Stimulated activated naive B cell treated with anti-CD40 and anti-IgM and Interleukin-4, amounts not matched to agents 10 μg/mL and 1 μg/mL and 100 μg/mL, for 72 hours (primary cell): ENCODE measurements at regions not wholly inside any gene's neighbourhood (a gene's known extent, or its start where the extent isn't known, plus 50 kb on each side); places are given as distances from the start of the nearest gene placed in this dataset.

Source experiments
- ATAC-seq, 2 donors: fragments of 150-1000 bp; cut with Tn5 transposase; replicated peaks; 2 replicates each; pipeline ENCODE4 v1.10.0; 2021; ENCODE audit warnings: moderate library complexity in 1 of 2
- DNase-seq: peaks from one replicate; pipeline ENCODE4 v3.0.0; 2021
- H3K27ac Mint-ChIP-seq: one replicate; pipeline ENCODE4 v1.8.0; 2022; ENCODE audit warnings: mild to moderate bottlenecking, mixed read lengths
- H3K27me3 Mint-ChIP-seq, 2 donors: one replicate each; pipeline ENCODE4 v1.8.0; 2022; ENCODE audit warnings: mixed read lengths in 2 of 2
- H3K36me3 Mint-ChIP-seq, 2 donors: one replicate each; pipeline ENCODE4 v1.8.0; 2022; ENCODE audit warnings: mixed read lengths in 2 of 2, mild to moderate bottlenecking in 1 of 2
- H3K4me1 Mint-ChIP-seq, 2 donors: one replicate each; pipeline ENCODE4 v1.8.0; 2022; ENCODE audit warnings: mixed read lengths in 2 of 2, mild to moderate bottlenecking in 1 of 2
- H3K4me3 Mint-ChIP-seq, 2 donors: one replicate each; pipeline ENCODE4 v1.8.0; 2022; ENCODE audit warnings: mild to moderate bottlenecking in 2 of 2, mixed read lengths in 2 of 2, moderate library complexity in 1 of 2
- H3K9me3 Mint-ChIP-seq, 2 donors: one replicate each; pipeline ENCODE4 v1.8.0; 2022; ENCODE audit warnings: mixed read lengths in 2 of 2, mild to moderate bottlenecking in 1 of 2

GRCh38 chr3:144444061-144444460 lies 472.4 kb downstream of the DIPK2A start:
- no peaks in the 10 kb centered on the region for H3K9me3 Mint-ChIP-seq
- H3K27ac Mint-ChIP-seq = no peak overlapping the region
- no peak for ATAC-seq
- no peaks in the 10 kb centered on the region for H3K4me1 Mint-ChIP-seq
- no peaks in the 10 kb centered on the region for H3K27me3 Mint-ChIP-seq
- DNase-seq = no peak
- H3K36me3 Mint-ChIP-seq = no peaks in the 10 kb centered on the region
- H3K4me3 Mint-ChIP-seq = no peak overlapping the region

DNA sequence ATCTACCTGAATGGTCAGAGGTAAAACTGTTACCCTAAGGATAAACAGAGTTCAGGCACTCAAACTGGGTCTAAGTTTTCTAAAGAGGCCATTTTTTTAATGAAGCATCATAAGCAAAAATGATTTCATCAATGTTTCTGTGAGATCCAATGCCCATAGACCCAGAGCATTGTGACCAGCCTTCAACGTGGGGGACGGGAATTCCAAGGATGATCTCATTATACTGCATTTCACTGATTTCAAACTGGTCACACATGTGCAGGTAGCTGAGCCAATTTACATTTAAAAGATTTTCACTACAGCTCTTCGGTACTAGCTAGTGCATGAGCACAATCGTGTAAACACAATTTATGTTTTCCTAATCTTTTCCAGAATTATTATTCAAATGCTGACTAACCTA lies 472.9 kb downstream of the DIPK2A start:
- H3K27ac Mint-ChIP-seq = no peak overlapping the region
- H3K36me3 Mint-ChIP-seq = no peaks in the 10 kb centered on the region
- no peaks in the 10 kb centered on the region for H3K4me1 Mint-ChIP-seq
- H3K27me3 Mint-ChIP-seq = no peaks in the 10 kb centered on the region
- ATAC-seq (no peak), DNase-seq (no peak)
- no peak overlapping the region for H3K4me3 Mint-ChIP-seq
- H3K9me3 Mint-ChIP-seq = no peaks in the 10 kb centered on the region

DNA sequence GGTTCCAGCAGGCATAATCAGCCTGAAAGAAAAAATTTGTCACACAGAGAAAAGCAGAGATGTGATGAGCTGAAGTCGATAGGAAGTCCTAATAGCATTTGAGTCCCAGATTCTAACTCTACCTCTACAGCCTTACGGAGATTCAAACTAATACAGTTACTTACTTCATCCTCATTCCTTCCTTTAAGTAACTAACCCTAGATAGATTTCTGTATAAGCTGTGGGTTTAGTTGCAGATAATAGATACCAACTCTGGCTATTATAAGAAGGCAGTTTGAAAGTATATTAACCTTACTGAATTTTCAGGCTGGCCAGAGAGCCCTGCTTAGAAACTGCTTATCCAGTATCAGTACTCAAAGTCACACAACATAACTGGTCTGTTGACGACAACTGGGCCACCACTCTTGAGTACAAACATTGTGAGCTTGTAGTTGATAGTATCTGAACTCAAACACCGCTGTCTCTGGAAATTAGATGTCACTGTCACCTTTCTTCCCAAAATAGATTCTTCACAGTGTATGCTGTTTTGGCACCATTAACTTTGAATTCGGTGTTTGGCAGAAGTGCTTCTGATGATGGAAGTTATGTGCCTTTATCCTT lies 484.3 kb downstream of the DIPK2A start:
- no peaks in the 10 kb centered on the region for H3K4me1 Mint-ChIP-seq
- DNase-seq (no peak), ATAC-seq (no peak)
- no peaks in the 10 kb centered on the region for H3K9me3 Mint-ChIP-seq
- H3K36me3 Mint-ChIP-seq = no peaks in the 10 kb centered on the region
- no peak overlapping the region for H3K27ac Mint-ChIP-seq
- peaks cover 4 to 9% of the 10 kb centered on the region in 2 donors for H3K27me3 Mint-ChIP-seq
- H3K4me3 Mint-ChIP-seq = no peak overlapping the region

GRCh38 chr3:144457758-144458157 lies 486.1 kb downstream of the DIPK2A start:
- H3K4me3 Mint-ChIP-seq = no peak overlapping the region
- ATAC-seq = no peak

GRCh38 chr3:144458283-144458682 lies 486.7 kb downstream of the DIPK2A start:
- H3K4me3 Mint-ChIP-seq = no peak overlapping the region
- DNase-seq = no peak
- H3K36me3 Mint-ChIP-seq = no peaks in the 10 kb centered on the region
- H3K27me3 Mint-ChIP-seq = peaks cover 4 to 9% of the 10 kb centered on the region in 2 donors
- H3K4me1 Mint-ChIP-seq = no peaks in the 10 kb centered on the region
- no peak for ATAC-seq
- H3K9me3 Mint-ChIP-seq = no peaks in the 10 kb centered on the region
- H3K27ac Mint-ChIP-seq = no peak overlapping the region

More at GRCh38 chr3:144457758-144458157, 486.1 kb downstream of the DIPK2A start:
- Mint-ChIP-seq H3K9me3 (no peaks in the 10 kb centered on the region), H3K4me1 (no peaks in the 10 kb centered on the region), H3K36me3 (no peaks in the 10 kb centered on the region), H3K27ac (peak overlapping the region; percentile 2), H3K27me3 (peaks cover 4 to 9% of the 10 kb centered on the region in 2 donors)
- DNase-seq = no peak

DNA sequence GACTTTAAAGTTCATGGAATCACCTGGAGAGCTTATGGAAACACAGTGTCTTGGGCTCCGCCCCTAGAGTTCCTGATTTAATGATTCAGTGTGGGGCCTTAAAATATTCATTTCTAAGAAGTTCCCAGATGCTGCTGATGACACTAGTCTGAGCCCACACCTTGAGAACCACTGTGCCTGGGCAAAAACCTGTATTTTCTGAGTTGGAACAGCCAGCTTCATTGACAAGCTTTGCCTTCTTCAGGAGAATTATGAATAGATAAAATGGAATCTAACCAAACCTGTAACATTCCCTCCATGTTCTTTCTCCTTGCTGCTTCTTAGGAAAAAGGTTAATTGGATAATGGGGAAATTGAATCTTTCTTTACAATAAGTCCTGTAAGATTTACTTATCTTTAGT lies 490.7 kb downstream of the DIPK2A start:
- Mint-ChIP-seq H3K36me3 (no peaks in the 10 kb centered on the region), H3K9me3 (no peaks in the 10 kb centered on the region), H3K4me3 (no peak overlapping the region), H3K27ac (no peak overlapping the region), H3K4me1 (no peaks in the 10 kb centered on the region), H3K27me3 (peaks cover 4 to 9% of the 10 kb centered on the region in 2 donors)
- ATAC-seq = no peak
- no peak for DNase-seq

DNA sequence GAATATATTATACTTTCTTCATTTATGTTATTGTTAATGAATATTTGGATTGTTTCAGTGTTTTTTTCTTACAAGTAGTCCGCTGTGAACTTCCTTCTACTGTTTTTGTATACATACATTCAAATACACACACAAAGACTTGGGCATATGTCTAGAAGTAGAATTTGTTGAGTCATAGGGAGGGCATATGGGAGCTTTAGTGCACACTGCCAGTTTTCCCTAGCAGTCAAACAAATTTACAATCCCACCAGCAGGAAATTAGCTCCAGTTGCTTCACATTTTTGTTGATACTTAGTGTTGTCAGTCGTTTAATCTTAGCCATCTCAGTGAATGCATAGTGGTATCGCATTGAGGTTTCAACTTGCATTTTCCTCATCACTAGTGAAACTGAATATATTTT lies 492.3 kb downstream of the DIPK2A start:
- DNase-seq (no peak), ATAC-seq (no peak)
- no peak overlapping the region for H3K27ac Mint-ChIP-seq
- H3K9me3 Mint-ChIP-seq = no peaks in the 10 kb centered on the region
- no peaks in the 10 kb centered on the region for H3K27me3 Mint-ChIP-seq
- H3K36me3 Mint-ChIP-seq = no peaks in the 10 kb centered on the region
- no peaks in the 10 kb centered on the region for H3K4me1 Mint-ChIP-seq
- H3K4me3 Mint-ChIP-seq = no peak overlapping the region

DNA sequence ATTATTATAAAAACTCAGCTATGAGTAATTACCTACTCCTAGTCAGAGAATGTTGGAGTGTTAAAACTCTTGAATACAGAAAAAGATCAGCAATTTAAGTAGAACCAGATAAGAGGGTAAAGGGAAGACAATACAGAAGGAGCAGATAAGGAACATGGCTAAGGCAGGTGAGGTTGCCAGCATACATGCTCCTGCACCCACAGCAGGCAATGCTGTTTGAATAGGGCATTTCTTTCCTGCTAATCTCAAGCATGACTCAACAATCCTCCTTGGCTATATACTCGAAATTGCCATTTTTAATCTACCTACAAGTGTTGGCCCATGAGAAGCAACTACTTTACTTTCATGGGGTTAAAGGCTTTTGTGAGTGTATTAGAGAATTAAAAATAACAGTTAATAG lies 494.5 kb downstream of the DIPK2A start:
- H3K4me1 Mint-ChIP-seq = no peaks in the 10 kb centered on the region
- no peak for ATAC-seq
- H3K27me3 Mint-ChIP-seq = no peaks in the 10 kb centered on the region
- no peak for DNase-seq
- no peak overlapping the region for H3K4me3 Mint-ChIP-seq
- H3K36me3 Mint-ChIP-seq = no peaks in the 10 kb centered on the region
- H3K9me3 Mint-ChIP-seq = no peaks in the 10 kb centered on the region
- no peak overlapping the region for H3K27ac Mint-ChIP-seq

GRCh38 chr3:144466540-144466939 lies 494.9 kb downstream of the DIPK2A start:
- ATAC-seq (no peak), DNase-seq (no peak)
- no peaks in the 10 kb centered on the region for H3K27me3 Mint-ChIP-seq
- no peaks in the 10 kb centered on the region for H3K9me3 Mint-ChIP-seq
- no peaks in the 10 kb centered on the region for H3K4me1 Mint-ChIP-seq
- H3K36me3 Mint-ChIP-seq = no peaks in the 10 kb centered on the region
- H3K4me3 Mint-ChIP-seq = no peak overlapping the region
- H3K27ac Mint-ChIP-seq = no peak overlapping the region

- DNase-seq (no peak), ATAC-seq (no peak)
- Mint-ChIP-seq H3K4me1 (no peaks in the 10 kb centered on the region), H3K27ac (no peak overlapping the region), H3K36me3 (no peaks in the 10 kb centered on the region), H3K27me3 (no peaks in the 10 kb centered on the region), H3K9me3 (no peaks in the 10 kb centered on the region), H3K4me3 (no peak overlapping the region)
These were observed 499.0 kb downstream of the DIPK2A start for GRCh38 chr3:144470666-144471065.

DNA sequence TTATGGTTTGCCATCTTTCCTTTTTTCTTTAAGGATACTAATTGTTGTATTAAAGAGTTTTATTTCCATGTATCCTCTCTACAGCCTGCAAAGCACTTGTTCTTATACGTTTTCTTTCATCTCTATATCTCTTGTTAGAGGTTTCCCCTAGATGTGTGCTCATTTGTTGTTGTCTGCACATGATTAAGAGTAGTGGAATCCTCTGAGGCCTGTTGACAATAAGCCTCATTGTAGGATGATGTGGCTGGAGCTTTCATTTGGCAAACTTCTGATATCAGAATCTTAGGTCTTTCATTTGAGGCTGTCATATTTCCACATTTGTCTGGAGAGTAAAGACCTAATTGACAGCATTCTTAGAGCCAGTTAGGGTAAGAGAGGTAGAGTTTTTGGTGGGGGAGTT lies 506.0 kb downstream of the DIPK2A start:
- Mint-ChIP-seq H3K27ac (no peak overlapping the region), H3K27me3 (no peaks in the 10 kb centered on the region), H3K4me1 (no peaks in the 10 kb centered on the region), H3K4me3 (no peak overlapping the region), H3K9me3 (peaks cover 0 to 2% of the 10 kb centered on the region in 2 donors), H3K36me3 (peaks cover 0 to 2% of the 10 kb centered on the region in 2 donors)
- DNase-seq = no peak
- ATAC-seq = no peak

DNA sequence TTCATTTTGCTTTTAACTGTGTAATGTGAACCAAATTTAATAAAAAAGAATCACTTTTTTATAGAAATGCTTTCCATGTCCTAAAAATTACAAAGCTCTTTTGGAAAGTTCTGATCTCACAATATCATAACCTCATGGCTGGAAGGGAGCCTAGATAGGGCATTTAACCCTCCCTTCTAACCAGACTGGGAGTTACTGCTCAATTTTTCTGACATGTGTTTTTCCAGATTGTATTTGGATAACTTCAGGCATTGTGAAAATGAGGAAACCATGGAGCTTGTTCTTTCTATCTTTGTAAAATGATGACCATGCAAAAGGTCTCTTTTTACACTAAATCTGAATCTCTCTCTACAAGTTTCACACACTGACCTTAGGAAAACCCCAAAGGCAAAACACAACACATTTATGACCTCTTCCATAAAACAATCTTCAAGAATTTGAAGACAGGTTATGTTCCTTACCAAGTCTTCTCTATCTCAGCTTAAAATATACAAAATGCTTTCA lies 508.8 kb downstream of the DIPK2A start:
- Mint-ChIP-seq H3K27me3 (no peaks in the 10 kb centered on the region), H3K4me3 (no peak overlapping the region), H3K4me1 (no peaks in the 10 kb centered on the region), H3K9me3 (peaks cover 0 to 2% of the 10 kb centered on the region in 2 donors), H3K36me3 (peaks cover 0 to 2% of the 10 kb centered on the region in 2 donors), H3K27ac (no peak overlapping the region)
- no peak for ATAC-seq
- DNase-seq = no peak

DNA sequence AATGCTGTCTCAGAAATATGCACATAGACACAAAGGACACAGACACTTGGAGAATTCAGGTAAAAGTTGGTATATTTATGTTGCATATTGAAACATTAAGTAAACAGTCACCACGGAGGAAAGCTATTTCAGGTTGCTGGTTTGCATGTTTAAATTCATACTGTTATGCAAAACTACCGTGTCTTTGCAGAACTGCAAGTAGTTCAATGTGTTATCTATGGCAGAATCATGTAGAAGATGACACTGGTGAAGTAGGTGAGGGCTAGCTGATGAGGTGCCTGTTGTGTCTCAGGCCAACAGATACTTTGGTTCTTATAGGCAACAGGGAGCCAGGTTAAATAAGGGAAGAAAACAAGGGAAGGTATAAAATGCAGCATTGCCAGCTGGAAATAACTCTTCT lies 511.3 kb downstream of the DIPK2A start:
- DNase-seq (no peak), ATAC-seq (no peak)
- peaks cover 0 to 2% of the 10 kb centered on the region in 2 donors for H3K36me3 Mint-ChIP-seq
- no peak overlapping the region for H3K4me3 Mint-ChIP-seq
- no peak overlapping the region for H3K27ac Mint-ChIP-seq
- H3K9me3 Mint-ChIP-seq = peaks cover 0 to 2% of the 10 kb centered on the region in 2 donors
- H3K27me3 Mint-ChIP-seq = no peaks in the 10 kb centered on the region
- H3K4me1 Mint-ChIP-seq = no peaks in the 10 kb centered on the region

- DNase-seq (no peak), ATAC-seq (no peak)
- no peak overlapping the region for H3K27ac Mint-ChIP-seq
- peaks cover 0 to 12% of the 10 kb centered on the region in 2 donors for H3K27me3 Mint-ChIP-seq
- H3K9me3 Mint-ChIP-seq = no peaks in the 10 kb centered on the region
- H3K4me3 Mint-ChIP-seq = no peak overlapping the region
- no peaks in the 10 kb centered on the region for H3K4me1 Mint-ChIP-seq
- no peaks in the 10 kb centered on the region for H3K36me3 Mint-ChIP-seq
These were observed 515.4 kb downstream of the DIPK2A start for GRCh38 chr3:144487011-144487410.

DNA sequence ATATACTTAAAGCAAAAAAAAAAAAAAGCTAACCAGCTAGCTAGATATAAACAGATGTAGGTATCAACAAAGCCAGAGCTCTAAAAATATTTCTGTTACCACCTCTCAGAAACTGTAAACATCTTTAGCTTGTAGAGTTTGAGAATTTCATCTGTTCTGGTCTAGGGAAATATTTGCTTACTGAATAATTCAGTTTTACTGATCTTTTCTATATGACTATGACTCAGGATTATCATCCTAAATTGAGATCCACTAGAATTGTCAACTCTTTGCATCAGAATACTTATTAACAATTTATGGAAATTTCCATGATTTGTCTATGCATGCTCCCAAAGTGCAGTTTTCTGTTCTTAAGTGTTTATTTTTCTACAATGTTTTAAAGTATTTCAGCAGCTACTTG lies 517.3 kb downstream of the DIPK2A start:
- no peak for ATAC-seq
- Mint-ChIP-seq H3K27ac (no peak overlapping the region), H3K4me3 (no peak overlapping the region), H3K27me3 (peaks cover 0 to 12% of the 10 kb centered on the region in 2 donors), H3K9me3 (no peaks in the 10 kb centered on the region), H3K36me3 (no peaks in the 10 kb centered on the region), H3K4me1 (no peaks in the 10 kb centered on the region)
- DNase-seq = no peak

- no peaks in the 10 kb centered on the region for H3K4me1 Mint-ChIP-seq
- H3K27ac Mint-ChIP-seq = no peak overlapping the region
- H3K27me3 Mint-ChIP-seq = peaks cover 0 to 12% of the 10 kb centered on the region in 2 donors
- no peaks in the 10 kb centered on the region for H3K9me3 Mint-ChIP-seq
- DNase-seq (no peak), ATAC-seq (no peak)
- H3K4me3 Mint-ChIP-seq = no peak overlapping the region
- H3K36me3 Mint-ChIP-seq = no peaks in the 10 kb centered on the region
These were observed 519.7 kb downstream of the DIPK2A start for GRCh38 chr3:144491333-144491732.
